ENCODE measurements at regions not wholly inside any gene's neighbourhood (a gene's known extent, or its start where the extent isn't known, plus 50 kb on each side); places are given as distances from the start of the nearest gene placed in this dataset.

DNA sequence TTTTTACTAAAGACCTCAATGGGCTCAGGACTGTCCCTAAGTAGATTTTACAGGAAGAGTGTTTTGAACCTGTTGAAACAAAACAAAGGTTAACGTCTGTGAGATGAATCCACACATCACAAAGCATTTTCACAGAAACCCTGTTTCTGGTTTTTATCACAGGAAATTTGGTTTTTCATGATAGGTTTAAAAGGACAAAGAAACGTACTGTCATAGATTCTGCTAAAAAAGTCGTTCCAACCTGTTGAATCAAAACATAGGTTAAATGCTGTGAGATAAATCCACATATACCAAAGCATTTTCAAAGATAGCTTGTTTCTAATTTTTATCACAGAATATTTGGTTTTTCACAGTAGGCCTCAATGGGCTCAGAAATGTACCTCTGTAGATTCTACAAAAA is 1531.0 kb downstream of the UQCRFS1 start (continued):
- TF ChIP-seq, protein P1, sequence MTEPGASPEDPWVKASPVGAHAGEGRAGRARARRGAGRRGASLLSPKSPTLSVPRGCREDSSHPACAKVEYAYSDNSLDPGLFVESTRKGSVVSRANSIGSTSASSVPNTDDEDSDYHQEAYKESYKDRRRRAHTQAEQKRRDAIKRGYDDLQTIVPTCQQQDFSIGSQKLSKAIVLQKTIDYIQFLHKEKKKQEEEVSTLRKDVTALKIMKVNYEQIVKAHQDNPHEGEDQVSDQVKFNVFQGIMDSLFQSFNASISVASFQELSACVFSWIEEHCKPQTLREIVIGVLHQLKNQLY (CRISPR knock-in tag; IDR thresholded peaks at IDR 0.05) = no peak
- TF ChIP-seq ZBTB21 (CRISPR knock-in tag; IDR thresholded peaks at IDR 0.05; ENCODE audit: borderline replicate concordance) = no peak
- no peak for TF ChIP-seq CREM (CRISPR knock-in tag; IDR thresholded peaks at IDR 0.05)
- TF ChIP-seq ESRRA (CRISPR knock-in tag; IDR thresholded peaks at IDR 0.05; ENCODE audit: borderline replicate concordance) = no peak
- no peak for TF ChIP-seq NR3C1 (CRISPR knock-in tag; conservative IDR thresholded peaks at IDR 0.05; ENCODE audit: low read depth)
- no peak for TF ChIP-seq SP1 (CRISPR knock-in tag; conservative IDR thresholded peaks at IDR 0.05)
- TF ChIP-seq CBFB (CRISPR knock-in tag; IDR thresholded peaks at IDR 0.05; ENCODE audit: low read depth) = no peak

DNA sequence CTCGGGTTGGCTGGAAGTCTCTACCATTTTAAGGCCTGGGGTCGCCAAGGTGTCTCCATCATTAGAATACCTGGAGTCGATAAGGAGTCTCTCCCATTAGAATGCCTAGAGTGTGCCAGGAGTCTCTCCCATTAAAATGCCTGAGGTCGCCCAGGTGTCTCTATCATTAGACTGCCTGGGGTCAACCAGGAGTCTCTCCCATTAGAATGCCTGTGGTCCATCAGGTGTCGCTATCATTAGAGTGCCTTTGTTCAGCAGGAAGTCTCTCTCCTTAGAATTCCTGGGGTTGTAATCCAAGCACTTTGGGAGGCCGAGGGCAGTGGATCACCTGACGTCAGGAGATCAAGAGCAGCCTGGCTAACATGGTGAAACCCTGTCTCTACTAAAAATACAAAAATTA is 1533.0 kb downstream of the UQCRFS1 start:
- ATAC-seq (no peak), DNase-seq (ENCODE audit: low spot score) (no peak)
- CTCF ChIA-PET = no interaction called here
- Mint-ChIP-seq H3K4me3 (no peak overlapping the region), H3K27ac (no peak overlapping the region), H3K36me3 (peaks cover 85% of the 10 kb centered on the region), H3K4me1 (no peaks in the 10 kb centered on the region), H3K27me3 (ENCODE audit: low read depth) (peaks cover 32% of the 10 kb centered on the region; the same call in 1 of the 2 replicates), H3K9me3 (peaks cover 94% of the 10 kb centered on the region)
- POLR2A ChIA-PET = no interaction called here
- TF ChIP-seq NR1H2 (CRISPR knock-in tag; IDR thresholded peaks at IDR 0.05) (no peak), ZNF121 (CRISPR knock-in tag; IDR thresholded peaks at IDR 0.05) (no peak), TP53 (CRISPR knock-in tag; IDR thresholded peaks at IDR 0.05) (no peak), NR3C1 (CRISPR knock-in tag; conservative IDR thresholded peaks at IDR 0.05; ENCODE audit: low read depth) (no peak), HMGA2 (CRISPR knock-in tag; IDR thresholded peaks at IDR 0.05) (no peak), NFYB (CRISPR knock-in tag; conservative IDR thresholded peaks at IDR 0.05; ENCODE audit: low read depth) (no peak), SOX15 (CRISPR knock-in tag; IDR thresholded peaks at IDR 0.05) (no peak), RELA (CRISPR knock-in tag; IDR thresholded peaks at IDR 0.05; ENCODE audit: borderline replicate concordance) (no peak)
- TF ChIP-seq, protein P2, sequence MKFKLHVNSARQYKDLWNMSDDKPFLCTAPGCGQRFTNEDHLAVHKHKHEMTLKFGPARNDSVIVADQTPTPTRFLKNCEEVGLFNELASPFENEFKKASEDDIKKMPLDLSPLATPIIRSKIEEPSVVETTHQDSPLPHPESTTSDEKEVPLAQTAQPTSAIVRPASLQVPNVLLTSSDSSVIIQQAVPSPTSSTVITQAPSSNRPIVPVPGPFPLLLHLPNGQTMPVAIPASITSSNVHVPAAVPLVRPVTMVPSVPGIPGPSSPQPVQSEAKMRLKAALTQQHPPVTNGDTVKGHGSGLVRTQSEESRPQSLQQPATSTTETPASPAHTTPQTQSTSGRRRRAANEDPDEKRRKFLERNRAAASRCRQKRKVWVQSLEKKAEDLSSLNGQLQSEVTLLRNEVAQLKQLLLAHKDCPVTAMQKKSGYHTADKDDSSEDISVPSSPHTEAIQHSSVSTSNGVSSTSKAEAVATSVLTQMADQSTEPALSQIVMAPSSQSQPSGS (CRISPR knock-in tag; IDR thresholded peaks at IDR 0.05; ENCODE audit: borderline replicate concordance, low read depth) = no peak
- TF ChIP-seq, protein P3, sequence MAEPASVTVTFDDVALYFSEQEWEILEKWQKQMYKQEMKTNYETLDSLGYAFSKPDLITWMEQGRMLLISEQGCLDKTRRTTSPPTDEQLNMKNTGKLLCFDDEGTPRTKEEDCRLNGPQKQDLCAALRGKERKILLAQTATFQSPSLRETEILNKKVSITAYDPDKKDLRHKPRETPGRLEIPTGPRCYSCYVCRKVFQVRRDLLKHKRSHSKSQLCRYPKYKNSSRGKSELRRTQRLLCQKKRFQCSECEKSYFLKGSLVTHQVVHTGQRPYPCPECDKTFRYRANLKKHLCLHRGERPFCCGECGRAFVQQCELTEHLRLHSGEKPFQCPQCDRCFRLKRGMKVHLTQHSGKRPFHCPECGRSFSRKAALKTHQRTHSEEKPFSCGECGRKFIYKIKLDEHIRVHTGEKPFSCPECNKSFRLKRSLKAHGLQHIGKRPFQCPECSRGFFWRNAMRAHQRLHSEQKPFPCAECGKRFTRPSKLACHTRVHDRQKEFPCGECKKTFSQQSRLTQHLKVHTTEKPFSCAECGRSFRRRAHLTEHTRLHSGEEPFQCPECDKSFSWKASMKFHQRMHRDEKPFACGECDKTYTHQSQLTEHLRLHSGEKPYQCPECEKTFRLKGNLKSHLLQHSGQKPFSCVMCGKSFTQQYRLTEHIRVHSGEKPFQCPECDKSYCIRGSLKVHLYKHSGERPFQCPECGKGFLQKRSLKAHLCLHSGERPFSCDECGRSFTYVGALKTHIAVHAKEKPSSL (CRISPR knock-in tag; conservative IDR thresholded peaks at IDR 0.05) = no peak
- TF ChIP-seq, protein P4, sequence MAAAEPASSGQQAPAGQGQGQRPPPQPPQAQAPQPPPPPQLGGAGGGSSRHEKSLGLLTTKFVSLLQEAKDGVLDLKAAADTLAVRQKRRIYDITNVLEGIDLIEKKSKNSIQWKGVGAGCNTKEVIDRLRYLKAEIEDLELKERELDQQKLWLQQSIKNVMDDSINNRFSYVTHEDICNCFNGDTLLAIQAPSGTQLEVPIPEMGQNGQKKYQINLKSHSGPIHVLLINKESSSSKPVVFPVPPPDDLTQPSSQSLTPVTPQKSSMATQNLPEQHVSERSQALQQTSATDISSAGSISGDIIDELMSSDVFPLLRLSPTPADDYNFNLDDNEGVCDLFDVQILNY (CRISPR knock-in tag; IDR thresholded peaks at IDR 0.05) = no peak
- TF ChIP-seq, protein P5, sequence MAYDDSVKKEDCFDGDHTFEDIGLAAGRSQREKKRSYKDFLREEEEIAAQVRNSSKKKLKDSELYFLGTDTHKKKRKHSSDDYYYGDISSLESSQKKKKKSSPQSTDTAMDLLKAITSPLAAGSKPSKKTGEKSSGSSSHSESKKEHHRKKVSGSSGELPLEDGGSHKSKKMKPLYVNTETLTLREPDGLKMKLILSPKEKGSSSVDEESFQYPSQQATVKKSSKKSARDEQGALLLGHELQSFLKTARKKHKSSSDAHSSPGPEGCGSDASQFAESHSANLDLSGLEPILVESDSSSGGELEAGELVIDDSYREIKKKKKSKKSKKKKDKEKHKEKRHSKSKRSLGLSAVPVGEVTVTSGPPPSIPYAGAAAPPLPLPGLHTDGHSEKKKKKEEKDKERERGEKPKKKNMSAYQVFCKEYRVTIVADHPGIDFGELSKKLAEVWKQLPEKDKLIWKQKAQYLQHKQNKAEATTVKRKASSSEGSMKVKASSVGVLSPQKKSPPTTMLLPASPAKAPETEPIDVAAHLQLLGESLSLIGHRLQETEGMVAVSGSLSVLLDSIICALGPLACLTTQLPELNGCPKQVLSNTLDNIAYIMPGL (CRISPR knock-in tag; IDR thresholded peaks at IDR 0.05) = no peak

DNA sequence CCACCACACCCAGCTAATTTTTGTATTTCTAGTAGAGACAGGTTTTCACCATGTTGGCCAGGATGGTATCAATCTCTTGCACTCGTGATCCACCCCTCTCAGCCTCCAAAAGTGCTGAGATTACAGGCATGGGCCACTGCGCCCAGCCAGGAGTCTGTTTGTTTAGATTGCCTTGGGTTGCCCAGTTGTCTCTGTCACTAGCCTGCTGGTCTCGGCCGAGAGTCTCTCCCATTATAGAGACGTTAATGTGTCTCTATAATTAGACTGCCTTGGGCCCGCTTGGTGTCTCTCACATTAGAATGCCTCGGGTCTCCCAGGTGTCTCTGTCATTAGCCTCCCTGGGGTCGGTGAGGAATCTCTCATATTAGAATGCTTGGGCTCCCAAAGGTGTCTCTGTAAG is 1533.6 kb downstream of the UQCRFS1 start:
- no peak for TF ChIP-seq PRRX2 (CRISPR knock-in tag; IDR thresholded peaks at IDR 0.05)
- DNase-seq (ENCODE audit: low spot score) = no peak
- POLR2A ChIA-PET = no interaction called here
- Mint-ChIP-seq H3K4me1 (no peaks in the 10 kb centered on the region), H3K9me3 (peaks cover 94% of the 10 kb centered on the region), H3K4me3 (no peak overlapping the region), H3K36me3 (peaks cover 85% of the 10 kb centered on the region), H3K27ac (no peak overlapping the region), H3K27me3 (ENCODE audit: low read depth) (peaks cover 30% of the 10 kb centered on the region; the same call in 1 of the 2 replicates)
- CTCF ChIA-PET = no interaction called here
- ATAC-seq = no peak

Data from WTC11 (cell line).